Esophagus squamous epithelium (tissue), 5 donors: ENCODE measurements at regions not wholly inside any gene's neighbourhood (a gene's known extent, or its start where the extent isn't known, plus 50 kb on each side); places are given as distances from the start of the nearest gene placed in this dataset.

Experiments
- DNase-seq: peaks from one replicate; lab custom pipeline; 2025; lab: John Stamatoyannopoulos, UW
- H3K27ac ChIP-seq, 4 donors: fragments of 200-600 bp; sonication (generic); one replicate each; pipeline ENCODE4 v1.5.1; 2016 to 2019; ENCODE audit warnings: mild to moderate bottlenecking in 1 of 4
- H3K27me3 ChIP-seq, 4 donors: fragments of 200-600 bp; sonication (generic); 1 replicate in 3 of 4; 2 replicates in 1 of 4; pipeline versions ENCODE4 v1.5.1 to v1.6.0; 2017 to 2021; ENCODE audit warnings: antibody characterized with exemption in 1 of 4
- H3K36me3 ChIP-seq, 3 donors: fragments of 200-600 bp; sonication (generic); one replicate each; pipeline ENCODE4 v1.5.1; 2016 to 2019
- H3K4me1 ChIP-seq, 3 donors: fragments of 200-600 bp; sonication (generic); one replicate each; pipeline ENCODE4 v1.5.1; 2017 to 2019
- H3K4me3 ChIP-seq, 4 donors: fragments of 200-600 bp; sonication (generic); 1 replicate in 3 of 4; 2 replicates in 1 of 4; pipeline ENCODE4 v1.5.1; 2016 to 2019; ENCODE audit warnings: mild to moderate bottlenecking in 2 of 4, moderate library complexity in 1 of 4
- H3K9me3 ChIP-seq, 3 donors: fragments of 200-600 bp; sonication (generic); one replicate each; pipeline ENCODE4 v1.5.1; 2016 to 2019
- POLR2A ChIP-seq, 4 donors: fragments of 450-650 bp; IDR thresholded peaks; one replicate each; pipeline ENCODE4 v1.6.1; 2017; ENCODE audit warnings: antibody characterized with exemption in 4 of 4, mild to moderate bottlenecking in 4 of 4, moderate library complexity in 3 of 4
- WGBS, 2 donors: methylation state at CpG; one replicate each; pipeline ENCODE4 v1.1.5; 2018; 5-methylcytosine and 5-hydroxymethylcytosine counted together
- intact Hi-C: fragments of 100-400 bp; cut with DNase I; formaldehyde crosslinking; loops from one replicate; pipeline ENCODE4 v1.15.0; 2022
- TF ChIP-seq, protein P1 (sequence below), 6 experiments: fragments of 450-650 bp in 4 of 6; fragments of 200-600 bp in 2 of 6; sonication (generic) in 2 of 6; IDR thresholded peaks; one replicate each; pipeline ENCODE4 v1.5.1; 2016 to 2019; ENCODE audit warnings: antibody characterized with exemption in 6 of 6, mild to moderate bottlenecking in 4 of 6, moderate library complexity in 4 of 6
- donor health status: DM: yes; HTN: yes; CAD: no.

DNA sequence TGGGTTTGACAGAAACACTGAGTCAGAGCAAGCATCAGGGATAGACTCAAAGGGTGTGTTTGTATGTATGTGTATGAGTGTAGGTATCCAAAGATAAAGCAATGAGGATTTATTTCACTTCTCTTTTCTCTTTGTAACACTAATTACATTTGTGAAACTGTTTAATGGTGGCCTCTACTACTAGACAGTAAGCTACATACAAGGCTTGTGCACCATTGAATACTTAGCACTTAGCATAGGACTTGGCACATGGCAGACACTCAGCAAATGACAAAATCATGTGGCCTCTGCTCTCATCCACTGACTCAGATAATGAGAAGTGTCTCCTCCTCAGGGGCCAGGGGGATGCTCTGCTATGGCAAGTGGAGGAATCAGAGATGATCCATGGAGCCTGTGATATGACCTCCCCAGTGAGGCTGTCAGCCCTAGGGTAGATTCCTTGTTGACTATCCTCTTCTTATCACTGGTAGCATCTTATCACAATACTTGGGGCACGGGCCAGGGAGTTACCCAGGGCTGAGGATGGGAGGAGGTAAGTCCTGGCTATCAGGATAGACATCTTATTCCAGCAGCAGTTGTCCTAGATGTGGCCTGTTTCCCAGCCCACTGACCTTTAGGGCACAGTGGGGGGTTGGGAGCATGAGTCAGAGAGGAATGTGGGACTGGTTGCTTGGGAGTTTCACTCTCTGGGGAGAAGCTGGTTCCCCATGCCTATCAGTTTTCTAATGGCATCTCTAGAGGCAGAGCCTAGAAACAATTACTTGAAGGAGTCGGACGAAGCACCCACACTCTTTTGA is 71.2 kb upstream of the HOXC13 start:
- intact Hi-C loops = no loop called here
- H3K36me3 ChIP-seq = no peaks in the 10 kb centered on the region
- H3K4me1 ChIP-seq = no peaks in the 10 kb centered on the region
- WGBS, 2 donors = 20 to 55% methylated on average over 2 of the region's 3 CpGs
- H3K4me3 ChIP-seq = no peak overlapping the region
- DNase-seq = no peak
- H3K27ac ChIP-seq = no peak overlapping the region
- H3K27me3 ChIP-seq = peaks cover 0 to 63% (median 0%) of the 10 kb centered on the region in 4 donors
- TF ChIP-seq POLR2A (IDR thresholded peaks at IDR 0.05) = no peak
- TF ChIP-seq, protein P1, sequence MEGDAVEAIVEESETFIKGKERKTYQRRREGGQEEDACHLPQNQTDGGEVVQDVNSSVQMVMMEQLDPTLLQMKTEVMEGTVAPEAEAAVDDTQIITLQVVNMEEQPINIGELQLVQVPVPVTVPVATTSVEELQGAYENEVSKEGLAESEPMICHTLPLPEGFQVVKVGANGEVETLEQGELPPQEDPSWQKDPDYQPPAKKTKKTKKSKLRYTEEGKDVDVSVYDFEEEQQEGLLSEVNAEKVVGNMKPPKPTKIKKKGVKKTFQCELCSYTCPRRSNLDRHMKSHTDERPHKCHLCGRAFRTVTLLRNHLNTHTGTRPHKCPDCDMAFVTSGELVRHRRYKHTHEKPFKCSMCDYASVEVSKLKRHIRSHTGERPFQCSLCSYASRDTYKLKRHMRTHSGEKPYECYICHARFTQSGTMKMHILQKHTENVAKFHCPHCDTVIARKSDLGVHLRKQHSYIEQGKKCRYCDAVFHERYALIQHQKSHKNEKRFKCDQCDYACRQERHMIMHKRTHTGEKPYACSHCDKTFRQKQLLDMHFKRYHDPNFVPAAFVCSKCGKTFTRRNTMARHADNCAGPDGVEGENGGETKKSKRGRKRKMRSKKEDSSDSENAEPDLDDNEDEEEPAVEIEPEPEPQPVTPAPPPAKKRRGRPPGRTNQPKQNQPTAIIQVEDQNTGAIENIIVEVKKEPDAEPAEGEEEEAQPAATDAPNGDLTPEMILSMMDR (IDR thresholded peaks at IDR 0.05) = no peak
- H3K9me3 ChIP-seq = no peaks in the 10 kb centered on the region

DNA sequence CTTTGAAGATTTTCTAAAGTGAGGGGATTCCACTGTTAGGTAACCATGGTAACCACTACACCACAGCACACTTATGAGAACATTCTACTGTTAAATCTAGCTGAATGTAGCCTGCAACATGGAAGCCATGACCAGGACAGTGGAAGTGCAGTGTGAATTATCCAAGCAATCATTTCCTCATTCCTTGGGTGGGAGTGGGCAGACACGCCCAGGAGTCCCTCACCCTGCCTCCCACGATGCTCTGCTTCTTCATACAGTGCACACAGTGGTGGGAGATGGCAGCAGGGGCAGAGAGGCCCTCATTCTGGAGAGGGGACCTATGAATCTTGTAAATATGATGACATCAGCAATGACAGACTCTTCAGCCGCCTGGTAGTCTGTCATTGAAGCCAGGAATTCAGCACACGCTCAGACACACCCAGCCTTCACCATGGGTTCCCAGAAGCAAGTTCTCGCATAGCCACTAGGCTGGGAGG is 70.1 kb upstream of the HOXC13 start:
- TF ChIP-seq, protein P1 (IDR thresholded peaks at IDR 0.05) = no peak
- no peak for TF ChIP-seq POLR2A (IDR thresholded peaks at IDR 0.05)
- DNase-seq = no peak

DNA sequence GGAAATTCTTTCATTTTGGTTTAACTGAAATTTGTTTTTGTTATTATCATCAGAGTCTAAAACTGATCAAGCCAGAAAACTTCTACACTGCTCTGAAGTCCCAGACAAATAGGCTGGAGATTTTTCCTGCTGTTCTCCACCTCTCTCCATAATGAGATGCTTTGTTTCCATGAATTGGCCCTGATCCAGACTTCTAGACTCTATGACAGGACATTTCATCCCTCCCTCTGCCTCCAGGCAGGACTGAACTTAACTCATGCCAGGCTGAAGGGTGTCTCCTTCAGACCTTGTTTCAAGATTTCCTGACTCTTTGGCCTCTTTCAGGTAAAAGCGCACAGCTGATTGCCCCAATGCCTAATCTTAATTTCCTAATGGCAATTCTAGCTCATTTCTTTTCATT is 69.1 kb upstream of the HOXC13 start:
- no peak for DNase-seq
- no peak overlapping the region for H3K4me3 ChIP-seq
- TF ChIP-seq, protein P1 (IDR thresholded peaks at IDR 0.05) = no peak
- TF ChIP-seq POLR2A (IDR thresholded peaks at IDR 0.05) = no peak
- no peaks in the 10 kb centered on the region for H3K9me3 ChIP-seq
- H3K36me3 ChIP-seq = no peaks in the 10 kb centered on the region
- H3K27ac ChIP-seq = no peak overlapping the region
- H3K4me1 ChIP-seq = no peaks in the 10 kb centered on the region
- peaks cover 0 to 70% (median 0%) of the 10 kb centered on the region in 4 donors for H3K27me3 ChIP-seq
- WGBS, 2 donors = 88 to 100% methylated on average over 1 of the region's 1 CpG
- intact Hi-C loops = no loop called here

More for the DNA sequence above, 70.1 kb upstream of the HOXC13 start:
- Histone ChIP-seq H3K9me3 (no peaks in the 10 kb centered on the region), H3K36me3 (no peaks in the 10 kb centered on the region), H3K4me1 (no peaks in the 10 kb centered on the region), H3K27ac (no peak overlapping the region), H3K4me3 (no peak overlapping the region), H3K27me3 (peaks cover 0 to 73% (median 0%) of the 10 kb centered on the region in 4 donors)
- 48 to 61% methylated on average over 4 to 5 of the region's 5 CpGs for WGBS, 2 donors
- intact Hi-C loops = no loop called here

DNA sequence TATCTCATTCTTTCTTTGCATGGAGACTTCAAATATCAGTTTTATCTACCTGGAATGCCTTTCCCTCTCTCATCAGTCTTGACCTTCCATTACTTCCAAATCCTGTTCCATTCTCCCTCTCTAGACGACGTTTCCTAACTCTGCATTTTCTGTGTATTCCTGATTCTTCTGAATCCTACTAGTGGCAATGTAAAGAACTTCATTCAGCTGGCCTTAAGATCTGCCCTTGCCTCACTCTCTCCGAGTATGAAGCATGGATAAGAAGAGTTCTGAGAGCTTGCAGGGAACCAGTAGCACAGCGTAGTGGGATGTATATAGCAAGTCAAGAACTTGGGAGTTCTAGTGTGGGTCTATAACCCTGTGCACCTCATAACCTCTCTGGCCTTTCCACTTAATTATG is 68.5 kb upstream of the HOXC13 start:
- 62 to 65% methylated on average over 4 of the region's 4 CpGs for WGBS, 2 donors
- peaks cover 0 to 66% (median 0%) of the 10 kb centered on the region in 4 donors for H3K27me3 ChIP-seq

DNA sequence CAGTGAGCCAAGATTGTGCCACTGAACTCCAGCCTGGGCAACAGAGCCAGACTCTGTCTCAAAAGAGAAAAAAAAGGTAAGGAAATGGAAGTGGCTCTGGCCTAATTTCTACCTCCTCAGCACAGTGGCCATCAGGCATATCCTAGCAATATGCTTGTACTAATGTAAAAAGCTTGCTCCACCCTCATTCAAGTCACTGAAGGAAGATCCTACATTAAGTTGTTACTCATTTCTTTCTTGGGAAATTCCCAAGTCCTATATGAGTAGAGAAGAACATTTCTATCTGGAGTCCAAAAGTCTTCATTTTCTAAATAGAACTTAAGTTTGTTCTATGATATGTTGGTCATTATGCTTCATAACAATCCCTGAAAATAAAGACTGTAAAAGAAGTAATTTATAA is 67.3 kb upstream of the HOXC13 start:
- Histone ChIP-seq H3K4me1 (no peaks in the 10 kb centered on the region), H3K36me3 (no peaks in the 10 kb centered on the region), H3K9me3 (no peaks in the 10 kb centered on the region), H3K27ac (no peak overlapping the region), H3K4me3 (no peak overlapping the region), H3K27me3 (peaks cover 0 to 64% (median 0%) of the 10 kb centered on the region in 4 donors)
- intact Hi-C loops = no loop called here
- no peak for TF ChIP-seq POLR2A (IDR thresholded peaks at IDR 0.05)
- TF ChIP-seq, protein P1 (IDR thresholded peaks at IDR 0.05) = no peak
- DNase-seq = no peak

More for the DNA sequence above, 68.5 kb upstream of the HOXC13 start:
- H3K4me3 ChIP-seq = no peak overlapping the region
- intact Hi-C loops = no loop called here
- H3K36me3 ChIP-seq = no peaks in the 10 kb centered on the region
- no peak for DNase-seq
- no peaks in the 10 kb centered on the region for H3K9me3 ChIP-seq
- H3K27ac ChIP-seq = no peak overlapping the region
- no peaks in the 10 kb centered on the region for H3K4me1 ChIP-seq
- TF ChIP-seq, protein P1 (IDR thresholded peaks at IDR 0.05) = no peak
- no peak for TF ChIP-seq POLR2A (IDR thresholded peaks at IDR 0.05)
